HCT116 (cell line): ENCODE measurements at regions not wholly inside any gene's neighbourhood (a gene's known extent, or its start where the extent isn't known, plus 50 kb on each side); places are given as distances from the start of the nearest gene placed in this dataset.

Source experiments
- ATAC-seq: fragments of 200-7000 bp; cut with Tn5 transposase; 2 replicates; pipeline ENCODE4 v1.9.1; 2020; ENCODE audit warnings: mild to moderate bottlenecking, moderate library complexity
- BruUV-seq: library from RNA; stranded (reverse); fragments of 400-500 nt; replicated peaks from 2 replicates; lab custom pipeline; 2021; lab: Mats Ljungman, UMichigan
- CTCF ChIA-PET: fragments of 300-600 bp; sonication (Branson Sonifier 250); formaldehyde crosslinking; loops from one replicate; lab custom pipeline; 2021; ENCODE audit warnings: antibody characterized with exemption; lab: Charles Lee
- POLR2A ChIA-PET: fragments of 300-600, 350-600 bp; sonication (Branson Sonifier 250); formaldehyde crosslinking; loops from one replicate; lab custom pipeline; 2021; ENCODE audit warnings: antibody characterized with exemption; lab: Charles Lee
- RAD21 ChIA-PET, 2 experiments: fragments of 300-600 bp; sonication (Branson Sonifier 250); formaldehyde crosslinking; loops; one replicate each; lab custom pipeline; 2023; ENCODE audit warnings: low total read pairs in 2 of 2; ENCODE audit not compliant: uncharacterized antibody in 2 of 2, unreplicated experiment in 2 of 2, low non-redundant PET in 1 of 2; lab: Charles Lee
- DNase-seq: peaks from one replicate; pipeline ENCODE4 v3.0.0-alpha.2; 2010; ENCODE audit warnings: low read depth, low spot score
- H2AFZ ChIP-seq: fragments of 200-600 bp; shearing (Covaris generic), sonication (generic); 2 replicates; pipeline ENCODE4 v1.6.1; 2017; ENCODE audit warnings: low read depth, mixed run types, mixed read lengths, antibody characterized with exemption, low read length; ENCODE audit not compliant: poor library complexity, severe bottlenecking
- H3K27ac ChIP-seq: 2 replicates; pipeline ENCODE4 v1.5.1; 2012; ENCODE audit warnings: low read depth, low read length
- H3K27me3 ChIP-seq: fragments of 200-600 bp; sonication (generic); 2 replicates; pipeline ENCODE4 v1.6.1; 2016; ENCODE audit warnings: mixed run types, low read length, mixed read lengths; ENCODE audit not compliant: insufficient read depth
- H3K36me3 ChIP-seq, 2 experiments: fragments of 200-500 bp in 1 of 2; fragments of 200-600 bp in 1 of 2; sonication (Bioruptor generic) in 1 of 2; sonication (generic) in 1 of 2; 2 replicates each; pipeline versions ENCODE4 v1.5.1 to v1.6.1; 2014 to 2016; ENCODE audit warnings: low read length in 2 of 2, inconsistent platforms in 1 of 2, mixed read lengths in 1 of 2, mixed run types in 1 of 2; ENCODE audit not compliant: insufficient read depth in 2 of 2, control insufficient read depth in 1 of 2
- H3K4me1 ChIP-seq, 2 experiments: fragments of 200-600 bp in 1 of 2; sonication (generic) in 1 of 2; 2 replicates each; pipeline versions ENCODE4 v1.5.1 to v1.6.1; 2012 to 2017; ENCODE audit warnings: low read length in 2 of 2, inconsistent platforms in 1 of 2, mild to moderate bottlenecking in 1 of 2, mixed read lengths in 1 of 2, mixed run types in 1 of 2, moderate library complexity in 1 of 2; ENCODE audit not compliant: insufficient read depth in 2 of 2, control insufficient read depth in 1 of 2
- H3K4me2 ChIP-seq: fragments of 200-600 bp; sonication (generic); 2 replicates; pipeline ENCODE4 v1.6.1; 2017; ENCODE audit warnings: mixed run types, low read length, mixed read lengths
- H3K4me3 ChIP-seq, 2 experiments: fragments of 200-600 bp in 1 of 2; sonication (generic) in 1 of 2; replicated peaks in 1 of 2; 2 replicates each; pipeline ENCODE4 v1.5.1; 2011 to 2016; ENCODE audit warnings: low read length in 2 of 2, control low read depth in 1 of 2, low read depth in 1 of 2, mild to moderate bottlenecking in 1 of 2, mixed read lengths in 1 of 2, mixed run types in 1 of 2
- H3K79me2 ChIP-seq: fragments of 200-600 bp; sonication (generic); 2 replicates; pipeline ENCODE4 v1.6.1; 2017; ENCODE audit warnings: mild to moderate bottlenecking, mixed run types, low read length, moderate library complexity, mixed read lengths; ENCODE audit not compliant: insufficient read depth
- H3K9ac ChIP-seq: fragments of 200-600 bp; sonication (generic); 2 replicates; pipeline ENCODE4 v1.6.1; 2016; ENCODE audit warnings: low read length, mixed read lengths
- H3K9me2 ChIP-seq: fragments of 200-600 bp; sonication (generic), shearing (Covaris generic); 2 replicates; pipeline ENCODE4 v1.6.1; 2017; ENCODE audit warnings: mixed run types, mild to moderate bottlenecking, moderate library complexity; ENCODE audit not compliant: insufficient read depth
- H3K9me3 ChIP-seq, 2 experiments: fragments of 200-500 bp in 1 of 2; fragments of 200-600 bp in 1 of 2; sonication (Bioruptor generic) in 1 of 2; sonication (generic) in 1 of 2; 2 replicates each; pipeline ENCODE4 v1.6.1; 2014 to 2017; ENCODE audit warnings: low read length in 2 of 2, mixed read lengths in 2 of 2, inconsistent platforms in 1 of 2, low read depth in 1 of 2, mild to moderate bottlenecking in 1 of 2, mixed run types in 1 of 2, moderate library complexity in 1 of 2; ENCODE audit not compliant: control insufficient read depth in 1 of 2, insufficient read depth in 1 of 2
- H4K20me1 ChIP-seq: fragments of 200-600 bp; sonication (generic), shearing (Covaris generic); 2 replicates; pipeline ENCODE4 v1.6.1; 2017; ENCODE audit warnings: mixed run types, mild to moderate bottlenecking, moderate library complexity; ENCODE audit not compliant: insufficient read depth
- ATF3 ChIP-seq: IDR thresholded peaks from 2 replicates; pipeline ENCODE4 v1.6.1; 2012
- CBX3 ChIP-seq: IDR thresholded peaks from 2 replicates; pipeline ENCODE4 v1.6.1; 2012; ENCODE audit warnings: low read depth
- CEBPB ChIP-seq: IDR thresholded peaks from 2 replicates; pipeline ENCODE4 v1.6.1; 2012; ENCODE audit warnings: low read depth
- EGR1 ChIP-seq: IDR thresholded peaks from 2 replicates; pipeline ENCODE4 v1.6.1; 2012; ENCODE audit warnings: low read depth
- ELF1 ChIP-seq: IDR thresholded peaks from 2 replicates; pipeline ENCODE4 v1.6.1; 2012; ENCODE audit warnings: low read depth, borderline replicate concordance
- EZH2 ChIP-seq: fragments of 200-600 bp; sonication (generic); IDR thresholded peaks from 2 replicates; pipeline ENCODE4 v1.6.1; 2017; ENCODE audit warnings: antibody characterized with exemption, mixed run types
- EZH2phosphoT487 ChIP-seq: fragments of 200-600 bp; IDR thresholded peaks from 2 replicates; pipeline ENCODE4 v1.6.1; 2018; ENCODE audit warnings: antibody characterized with exemption, borderline replicate concordance
- JUND ChIP-seq: IDR thresholded peaks from 2 replicates; pipeline ENCODE4 v1.6.1; 2012
- MAX ChIP-seq: IDR thresholded peaks from 2 replicates; pipeline ENCODE4 v1.6.1; 2012
- RAD21 ChIP-seq: IDR thresholded peaks from 2 replicates; pipeline ENCODE4 v1.6.1; 2012; ENCODE audit warnings: low read depth, mild to moderate bottlenecking
- REST ChIP-seq: IDR thresholded peaks from 2 replicates; pipeline ENCODE4 v1.6.1; 2012; ENCODE audit warnings: low read depth
- SIN3A ChIP-seq: IDR thresholded peaks from 2 replicates; pipeline ENCODE4 v1.6.1; 2012; ENCODE audit warnings: low read depth
- SP1 ChIP-seq: IDR thresholded peaks from 2 replicates; pipeline ENCODE4 v1.6.1; 2012; ENCODE audit warnings: low read depth
- SRF ChIP-seq: IDR thresholded peaks from 2 replicates; pipeline ENCODE4 v1.6.1; 2012; ENCODE audit warnings: low read depth
- TCF7L2 ChIP-seq: IDR thresholded peaks from 2 replicates; pipeline ENCODE4 v1.7.0; 2011; ENCODE audit warnings: borderline replicate concordance, inconsistent platforms; ENCODE audit not compliant: insufficient read depth, insufficient read length; ENCODE audit errors: extremely low read depth
- YY1 ChIP-seq: IDR thresholded peaks from 2 replicates; pipeline ENCODE4 v1.6.1; 2011; ENCODE audit warnings: low read length, low read depth, moderate library complexity, mild to moderate bottlenecking; ENCODE audit not compliant: insufficient replicate concordance; ENCODE audit errors: extremely low read depth
- ZFX ChIP-seq: fragments of 450-650 bp; IDR thresholded peaks from 2 replicates; pipeline ENCODE4 v1.6.1; 2017
- intact Hi-C: fragments of 100-400 bp; cut with micrococcal nuclease; formaldehyde crosslinking; loops from 2 replicates; pipeline ENCODE4 v1.10.0; 2022

GRCh38 chr9:85147046-85147640, 477.6 kb downstream of the NTRK2 start:
- no peak for ATAC-seq
- intact Hi-C loops = loop anchor here (10.0 kb wide), 1 partner anchor 1212 kb away; no protein-coding TSS in a partner anchor
- H3K9ac ChIP-seq = no peak overlapping the region

More at GRCh38 chr9:85147046-85147640, 477.6 kb downstream of the NTRK2 start:
- ChIA-PET RAD21 (no interaction called here), CTCF (no interaction called here), POLR2A (no interaction called here)
- no TSS peak for BruUV-seq
- Histone ChIP-seq H2AFZ (no peak overlapping the region), H3K4me2 (no peak overlapping the region), H3K27me3 (peaks cover 26% of the 10 kb centered on the region), H3K4me1 (no peaks in the 10 kb centered on the region), H3K27ac (no peak overlapping the region), H4K20me1 (no peaks in the 10 kb centered on the region), H3K9me2 (no peaks in the 10 kb centered on the region), H3K9me3 (no peaks in the 10 kb centered on the region), H3K36me3 (no peaks in the 10 kb centered on the region), H3K79me2 (no peaks in the 10 kb centered on the region), H3K4me3 (no peak overlapping the region)
- no peak for DNase-seq
- TF ChIP-seq CBX3 (no peak), CEBPB (no peak), SRF (no peak), JUND (no peak), SIN3A (no peak), RAD21 (no peak), SP1 (no peak), REST (no peak), YY1 (no peak), ATF3 (no peak), EZH2 (no peak), EGR1 (no peak), TCF7L2 (no peak), EZH2phosphoT487 (no peak), ZFX (no peak), ELF1 (no peak), MAX (no peak)
